GM21367 (cell line): ENCODE measurements at regions not wholly inside any gene's neighbourhood (a gene's known extent, or its start where the extent isn't known, plus 50 kb on each side); places are given as distances from the start of the nearest gene placed in this dataset.
"Not testable (repeated sequence)": the region's sequence is repeated elsewhere in the genome, so short reads cannot be mapped to it uniquely, and the experiment has no call there.

Source experiments
- ATAC-seq: cut with Tn5 transposase; IDR thresholded peaks from one replicate; pipeline ENCODE4 v1.9.1; 2021; ENCODE audit not compliant: unreplicated experiment

DNA sequence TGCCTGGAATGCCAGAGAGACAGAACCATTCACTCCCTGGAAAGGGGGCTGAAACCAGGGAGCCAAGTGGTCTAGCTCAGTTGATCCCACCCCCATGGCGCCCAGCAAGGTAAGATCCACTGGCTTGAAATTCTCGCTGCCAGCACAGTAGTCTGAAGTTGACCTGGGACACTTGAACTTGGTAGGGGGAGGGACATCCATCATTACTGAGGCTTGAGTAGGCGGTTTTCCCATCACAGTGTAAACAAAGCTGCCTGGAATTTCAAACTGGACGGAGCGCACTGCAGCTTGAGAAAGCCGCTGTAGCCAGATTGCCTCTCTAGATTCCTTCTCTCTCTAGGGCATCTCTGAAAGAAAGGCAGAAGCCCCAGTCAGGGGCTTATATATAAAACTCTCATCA, 310.7 kb upstream of the DPPA4 start:
- ATAC-seq, result no peak

DNA sequence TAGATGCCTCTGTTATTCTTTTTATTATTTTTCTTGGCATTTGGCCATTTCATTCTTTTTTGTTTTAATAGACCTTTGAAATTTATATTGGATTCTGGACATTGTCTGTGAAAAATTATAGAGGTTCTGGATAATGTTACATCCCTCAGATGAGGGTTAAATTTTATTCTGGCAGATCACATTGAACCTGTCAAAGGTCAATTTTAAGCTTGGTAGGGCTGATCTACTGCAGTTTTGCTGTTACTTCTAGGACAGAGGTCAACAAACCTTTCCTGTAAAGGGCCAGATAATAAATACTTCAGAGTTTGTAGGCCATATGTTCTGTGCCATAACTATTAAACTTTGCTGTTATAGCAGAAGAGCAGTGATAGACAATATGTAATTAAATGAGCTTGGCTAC, 318.9 kb upstream of the DPPA4 start:
- no peak for ATAC-seq

DNA sequence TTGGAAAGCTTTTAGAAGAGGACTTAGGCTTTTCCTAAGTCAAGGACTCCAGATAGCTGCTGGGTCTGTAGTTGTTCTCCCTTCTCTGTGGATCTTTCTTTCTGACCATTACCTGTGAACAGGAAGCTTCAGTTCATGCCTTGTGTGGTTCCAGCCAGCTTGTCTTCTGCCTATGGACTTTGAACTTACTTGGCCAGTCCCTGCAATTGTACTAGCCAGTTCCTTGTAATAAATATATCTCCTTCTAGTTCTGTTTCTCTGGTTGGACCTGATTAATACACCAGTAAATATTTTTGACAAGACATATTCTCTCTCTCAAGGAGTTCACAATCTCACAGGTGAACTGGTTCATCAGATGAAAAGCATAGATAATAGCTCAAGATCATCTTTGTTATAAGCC, 341.3 kb upstream of the DPPA4 start:
- no peak for ATAC-seq

DNA sequence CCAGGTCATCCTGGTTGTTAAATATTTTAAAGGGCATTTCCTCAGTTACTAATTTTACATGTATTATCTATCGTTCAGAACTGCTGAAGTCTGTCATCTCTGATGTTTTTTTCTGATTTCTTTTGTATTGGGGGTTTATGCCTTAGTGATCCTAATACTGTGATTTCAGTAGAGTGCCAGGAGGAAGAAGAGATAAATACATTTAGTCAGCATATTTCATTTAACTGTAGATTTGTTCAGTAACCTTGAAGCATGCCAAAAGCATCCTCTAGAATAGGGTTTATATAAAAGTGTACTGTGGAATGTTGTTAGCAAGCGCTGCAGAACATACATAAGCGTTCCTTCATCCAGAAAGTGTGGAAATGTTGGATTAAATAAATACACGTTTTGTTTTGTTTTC, 342.3 kb upstream of the DPPA4 start:
- ATAC-seq, result no peak

DNA sequence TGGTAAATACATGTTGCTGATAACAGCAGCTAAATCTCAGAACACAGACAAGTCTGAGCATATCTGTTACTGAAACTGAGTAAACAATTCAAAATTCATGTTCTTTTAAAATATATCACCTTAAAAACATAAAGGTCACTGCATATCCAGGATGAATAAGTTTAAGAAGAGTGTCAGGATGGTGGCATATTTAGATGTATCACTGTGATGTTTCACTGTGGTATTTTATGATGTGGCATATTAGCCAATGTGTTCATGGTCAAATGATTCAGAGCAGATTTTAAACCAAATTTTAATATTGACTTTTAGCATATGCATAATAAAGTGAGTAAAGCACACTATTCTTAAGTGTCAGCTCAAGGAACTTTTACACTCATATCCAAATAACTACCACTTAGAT, 346.4 kb upstream of the DPPA4 start:
- no peak for ATAC-seq

DNA sequence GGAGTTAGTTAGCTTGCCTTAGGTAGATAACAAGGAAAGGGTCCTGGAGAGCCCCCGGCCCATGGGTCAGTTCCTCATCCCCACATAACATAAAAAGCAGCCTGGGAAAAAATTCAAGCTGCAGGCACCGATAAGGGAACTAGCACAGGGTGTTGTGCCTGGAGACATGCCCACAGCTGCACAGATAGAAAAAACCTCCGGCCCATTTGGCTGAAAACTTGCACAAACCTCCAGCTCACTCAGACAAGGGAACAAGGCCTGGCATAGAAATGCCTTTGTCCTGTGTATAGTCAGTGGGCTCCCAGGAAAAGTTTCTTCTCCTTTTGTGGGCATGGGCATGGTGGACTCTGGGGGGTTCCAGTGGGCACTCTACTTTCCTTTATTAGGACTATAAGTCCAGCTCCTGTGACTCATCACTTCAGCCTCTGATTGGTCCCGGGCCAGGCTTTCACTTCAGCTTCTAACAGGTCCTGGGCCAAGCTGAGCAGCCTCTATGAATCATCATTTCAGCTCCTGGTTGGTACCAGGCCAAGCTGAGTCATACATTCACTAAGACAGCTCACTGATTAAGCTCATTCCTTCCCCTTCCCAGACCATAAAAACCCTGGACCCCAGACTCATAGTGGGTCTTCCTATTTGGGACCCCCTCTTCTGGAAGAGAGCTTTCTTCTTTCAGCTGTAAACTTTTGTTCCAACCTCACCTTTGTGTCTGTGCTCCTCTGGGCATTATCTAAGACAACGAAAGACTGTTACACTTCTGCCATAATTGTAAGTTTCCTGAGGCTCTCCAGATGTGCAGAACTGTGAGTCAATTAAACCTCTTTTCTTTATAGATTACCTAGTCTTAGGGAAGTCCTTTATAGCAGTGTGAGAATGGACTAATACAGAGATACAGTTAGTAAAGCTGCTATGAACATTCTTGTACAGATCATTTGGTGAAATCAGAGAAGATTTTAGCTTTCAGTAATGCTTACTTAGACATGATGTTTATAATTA, 348.0 kb upstream of the DPPA4 start:
- ATAC-seq, result no peak

DNA sequence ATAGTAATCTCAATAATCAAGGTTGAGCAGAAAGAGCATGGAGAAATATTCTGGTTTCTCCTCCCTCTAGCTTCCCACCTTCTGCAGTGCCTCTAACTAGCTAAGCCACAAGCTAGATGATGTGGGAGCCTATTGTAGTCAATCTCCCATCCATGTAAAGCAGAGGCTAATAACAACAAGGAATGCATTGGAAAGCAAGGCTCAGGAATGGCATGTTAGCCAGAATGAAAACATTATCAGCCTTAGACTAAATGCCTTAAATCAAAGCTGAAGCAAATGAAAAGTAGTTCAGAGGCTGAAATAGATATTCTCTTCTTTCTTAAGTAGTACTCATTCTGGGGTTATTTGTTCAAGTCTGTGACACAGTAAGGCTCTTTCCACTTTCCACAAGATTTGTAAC, 350.3 kb upstream of the DPPA4 start:
- no peak for ATAC-seq

DNA sequence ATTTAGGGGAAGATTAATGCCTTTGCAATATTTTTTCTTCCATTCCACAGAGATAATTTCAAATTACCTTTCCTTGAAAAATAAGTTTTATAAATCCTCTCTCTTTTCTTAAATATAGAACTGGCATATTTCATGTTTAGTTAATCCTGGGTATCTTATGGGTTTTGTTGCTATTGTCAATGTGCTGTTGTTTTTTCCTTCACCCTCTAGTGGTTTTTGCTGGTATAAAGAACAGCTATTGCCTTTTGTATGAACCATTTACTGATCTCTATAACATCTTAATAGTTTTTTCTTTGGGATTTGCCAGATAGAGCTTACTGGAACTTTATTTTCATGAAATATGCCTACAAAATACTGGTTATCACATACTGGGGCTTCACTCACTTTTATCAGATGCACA, 359.6 kb upstream of the DPPA4 start:
- ATAC-seq, result no peak

DNA sequence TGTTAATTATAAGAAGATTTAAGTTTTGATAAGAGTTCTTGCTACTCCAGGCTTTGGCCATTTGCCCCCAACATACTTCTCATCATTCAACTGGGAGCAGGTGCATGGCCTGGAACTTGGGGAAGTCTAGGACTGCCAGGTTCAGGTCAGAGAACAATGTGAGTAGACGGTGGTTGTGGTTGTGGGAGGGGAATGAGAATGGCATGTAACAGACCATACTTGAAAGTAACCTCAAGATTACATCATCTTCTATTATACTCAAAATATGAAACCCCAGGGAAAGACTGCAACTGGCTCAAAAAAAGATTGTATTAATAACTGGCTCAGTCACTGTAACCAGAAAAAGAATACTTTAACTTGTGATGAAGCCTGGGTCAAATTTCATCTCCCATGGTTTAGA, 364.9 kb upstream of the DPPA4 start:
- no peak for ATAC-seq

DNA sequence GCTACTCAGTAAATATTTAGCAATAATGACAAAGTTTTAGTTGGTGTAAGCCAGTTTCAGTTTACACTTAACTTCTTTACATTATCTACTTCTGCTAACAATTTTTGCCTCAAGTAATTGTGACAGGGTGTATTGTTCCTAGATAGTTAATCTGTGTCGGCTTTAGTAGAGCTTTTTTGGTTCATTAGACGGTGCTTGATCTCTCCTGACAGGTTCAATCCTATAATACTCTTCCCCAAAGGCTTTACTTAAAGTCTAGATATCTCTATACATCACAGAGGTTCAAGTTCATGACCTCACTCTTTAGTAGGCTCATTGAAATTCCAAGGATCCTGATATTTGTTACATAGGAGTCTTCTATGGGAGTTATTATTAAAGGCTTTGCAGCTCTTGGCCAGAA, 365.6 kb upstream of the DPPA4 start:
- no peak for ATAC-seq

DNA sequence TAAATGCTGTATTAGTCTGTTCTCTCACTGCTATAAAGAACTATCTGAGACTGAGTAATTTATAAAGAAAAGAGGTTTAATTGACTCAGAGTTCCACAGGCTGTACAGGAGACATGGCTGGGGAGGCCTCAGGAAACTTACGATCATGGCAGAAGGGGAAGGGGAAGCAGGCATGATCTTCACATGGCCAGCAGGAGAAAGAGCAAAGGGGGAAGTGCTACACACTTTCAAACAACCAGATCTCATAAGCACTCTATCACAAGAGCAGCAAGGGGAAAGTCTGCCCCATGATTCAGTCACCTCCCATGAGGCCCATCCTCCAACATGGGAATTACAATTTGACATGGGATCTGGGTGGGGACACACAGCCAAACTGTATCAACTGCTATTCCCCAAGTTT, 367.8 kb upstream of the DPPA4 start:
- not testable (repeated sequence) for ATAC-seq

DNA sequence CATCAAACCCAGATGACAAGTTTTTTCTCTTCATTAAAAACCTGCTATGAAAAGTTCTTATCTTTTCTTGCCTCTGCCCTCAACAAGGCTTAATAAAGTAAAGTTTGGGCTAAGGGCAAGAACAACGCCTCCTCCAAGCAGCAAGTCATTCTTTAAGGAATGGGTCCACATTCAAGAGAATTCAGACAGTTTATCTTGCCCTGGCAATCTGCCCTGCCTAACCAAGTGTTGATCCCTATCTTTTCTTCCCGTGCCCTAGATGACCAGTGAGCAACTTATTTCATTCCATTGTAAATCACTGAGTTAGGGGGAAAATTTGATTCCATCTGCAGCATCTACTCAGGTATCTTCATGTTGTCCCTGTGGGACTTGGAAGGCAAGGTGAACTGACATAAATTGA, 370.3 kb upstream of the DPPA4 start:
- no peak for ATAC-seq

DNA sequence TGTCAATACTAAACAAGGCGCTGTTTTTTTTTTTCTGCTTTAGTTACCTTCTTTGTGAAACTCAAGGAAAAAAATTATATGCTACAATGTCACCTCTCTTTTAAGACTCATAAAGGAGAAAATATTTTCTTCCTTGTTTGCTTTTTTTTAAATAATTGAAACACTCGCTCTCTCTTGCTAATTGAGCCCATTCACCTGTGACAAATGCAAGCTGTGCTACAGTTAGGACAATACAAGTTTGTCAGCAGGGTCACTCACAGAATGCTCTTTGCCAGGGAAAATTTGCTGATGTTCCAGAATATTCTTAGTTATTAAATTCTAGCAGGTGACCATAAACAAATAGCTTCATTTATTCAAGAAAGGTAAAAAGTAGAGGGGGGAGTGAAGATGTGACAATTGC, 375.9 kb upstream of the DPPA4 start:
- no peak for ATAC-seq

DNA sequence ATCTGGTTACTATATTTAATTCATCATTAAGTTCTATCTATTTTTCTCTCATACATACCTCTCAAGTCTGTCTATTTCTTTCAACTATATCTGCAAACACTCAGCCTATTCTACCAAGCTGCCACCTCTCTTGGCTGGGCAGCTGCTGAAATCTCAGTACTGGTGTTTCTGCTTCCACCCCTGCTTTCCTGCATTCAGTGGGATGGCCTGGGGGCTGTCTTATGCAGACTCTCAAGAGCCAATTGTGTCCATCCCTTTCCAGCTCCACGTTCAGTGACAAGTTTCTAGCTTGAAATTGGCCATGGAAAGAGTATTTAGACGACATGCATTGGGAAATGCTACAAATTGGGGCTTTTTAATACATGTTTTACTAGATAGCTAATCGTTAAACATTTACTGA, 378.4 kb upstream of the DPPA4 start:
- ATAC-seq, result no peak

DNA sequence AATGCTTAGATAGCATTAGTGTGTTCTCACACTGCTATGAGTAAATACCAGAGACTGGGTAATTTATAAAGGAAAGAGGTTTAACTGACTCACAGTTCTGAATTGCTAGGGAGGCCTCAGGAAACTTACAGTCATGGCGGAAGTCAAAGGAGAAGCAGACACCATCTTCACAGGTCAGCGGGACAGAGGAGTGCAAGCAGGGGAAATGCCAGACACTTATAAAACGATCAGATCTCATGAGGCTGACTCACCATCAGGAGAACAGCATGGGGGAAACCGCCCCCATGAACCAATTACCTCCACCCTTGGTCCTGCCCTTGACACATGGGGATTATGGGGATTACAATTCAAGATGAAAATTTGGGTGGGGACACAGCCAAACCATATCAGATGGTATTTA, 381.5 kb upstream of the DPPA4 start:
- no peak for ATAC-seq

DNA sequence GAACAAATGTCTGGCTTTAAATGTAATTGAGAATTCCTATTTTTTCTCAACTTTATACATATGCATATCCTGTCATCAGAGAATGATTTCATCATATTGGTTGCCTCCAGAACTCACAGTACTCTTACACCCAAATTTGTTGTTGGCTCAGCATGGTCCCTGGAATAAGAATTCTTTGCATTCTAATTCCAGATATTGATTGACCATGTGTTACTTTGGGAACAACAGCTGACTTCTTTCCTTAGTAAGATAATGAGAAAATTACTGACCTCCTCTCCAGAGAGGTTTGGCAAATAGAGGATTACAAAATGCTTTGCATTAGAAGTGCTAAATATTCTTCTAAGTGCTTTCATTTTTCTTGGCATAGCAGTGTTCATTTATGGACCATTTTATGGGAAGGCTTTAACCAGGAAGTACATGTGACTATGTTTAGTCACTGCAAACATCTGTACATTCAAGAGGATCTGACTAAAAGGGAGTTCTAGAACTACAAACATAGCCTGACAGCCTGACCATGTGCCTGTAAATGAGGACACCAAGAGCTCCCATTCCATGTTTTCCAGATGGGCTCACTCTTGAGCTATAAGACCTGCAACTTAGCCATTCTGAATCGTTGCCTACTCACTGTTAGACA, 391.6 kb upstream of the DPPA4 start:
- ATAC-seq, result no peak

DNA sequence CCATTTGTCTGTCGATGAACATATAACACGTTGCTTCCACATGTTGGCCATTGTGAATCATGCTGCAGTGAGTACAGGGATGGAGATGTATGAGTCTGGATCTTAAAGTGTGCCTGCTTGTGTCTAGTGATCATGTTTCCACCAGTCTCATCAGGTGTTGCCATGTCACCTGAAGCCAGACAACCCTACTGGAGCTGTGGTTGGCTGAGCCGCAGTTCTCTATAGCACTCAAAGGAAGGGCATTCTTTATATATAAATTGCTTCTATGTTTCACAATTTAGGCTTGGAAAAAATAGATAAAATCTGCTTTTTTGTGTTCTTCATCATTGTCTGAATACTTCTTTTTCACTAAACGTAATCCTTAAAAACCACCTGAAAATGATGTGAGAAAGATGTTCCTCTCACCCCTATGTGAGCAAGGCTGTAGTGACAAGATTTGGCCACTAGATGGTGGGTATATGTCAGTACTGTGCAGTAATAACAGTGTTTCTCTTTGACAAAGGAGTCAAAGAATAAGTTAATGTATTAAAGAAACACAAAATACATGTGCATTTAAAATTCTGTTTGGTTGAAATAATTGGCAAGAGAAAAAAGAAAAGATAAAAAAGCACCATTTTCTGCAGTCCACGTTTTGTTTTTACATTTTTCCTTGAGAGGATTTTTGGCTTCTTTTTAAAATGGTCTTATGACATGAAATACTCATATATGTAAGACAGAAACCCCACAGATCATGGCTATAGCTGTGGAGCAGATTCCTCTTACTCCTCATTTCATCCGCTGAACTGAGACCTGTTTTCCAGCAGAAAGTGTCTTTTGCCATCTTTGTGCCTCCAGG, 394.5 kb upstream of the DPPA4 start:
- peak; percentile 77 for ATAC-seq

DNA sequence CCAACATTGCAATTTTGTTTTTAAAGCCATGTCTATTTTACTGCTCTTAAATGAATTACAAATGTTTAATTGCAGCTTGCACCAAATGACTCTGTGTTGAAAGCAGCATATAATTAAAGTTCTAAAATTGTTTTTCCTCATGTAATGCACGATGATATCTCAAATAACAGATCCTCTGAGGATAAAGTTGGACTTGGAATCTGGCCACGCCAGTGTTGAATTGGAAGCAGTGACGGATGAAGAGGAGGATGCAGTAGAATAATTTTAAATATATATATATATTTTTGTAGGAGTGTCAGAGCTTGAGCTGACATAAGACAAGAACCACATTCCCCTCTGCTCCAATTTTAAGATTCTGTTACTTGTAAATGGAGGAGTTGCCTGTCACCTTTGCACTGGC, 406.6 kb upstream of the DPPA4 start:
- ATAC-seq, result no peak

DNA sequence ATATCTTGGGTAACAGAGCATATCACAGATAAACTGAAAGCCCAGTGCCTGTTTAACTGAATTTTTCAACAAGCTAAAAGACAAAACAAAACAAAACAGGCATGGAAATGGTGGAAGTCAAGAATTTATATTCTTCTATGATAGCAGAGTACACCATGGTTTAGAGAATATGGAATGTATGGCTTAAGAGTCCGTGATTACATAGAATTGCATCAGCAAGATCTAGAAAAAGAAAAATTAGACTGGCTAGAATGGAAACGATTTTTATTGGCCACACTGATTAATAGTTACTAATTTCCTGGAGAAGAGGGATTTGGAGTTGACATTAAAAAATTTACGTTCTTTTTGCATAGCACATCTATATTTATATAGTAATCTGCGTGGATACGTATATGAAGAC, 435.2 kb upstream of the DPPA4 start:
- no peak for ATAC-seq

DNA sequence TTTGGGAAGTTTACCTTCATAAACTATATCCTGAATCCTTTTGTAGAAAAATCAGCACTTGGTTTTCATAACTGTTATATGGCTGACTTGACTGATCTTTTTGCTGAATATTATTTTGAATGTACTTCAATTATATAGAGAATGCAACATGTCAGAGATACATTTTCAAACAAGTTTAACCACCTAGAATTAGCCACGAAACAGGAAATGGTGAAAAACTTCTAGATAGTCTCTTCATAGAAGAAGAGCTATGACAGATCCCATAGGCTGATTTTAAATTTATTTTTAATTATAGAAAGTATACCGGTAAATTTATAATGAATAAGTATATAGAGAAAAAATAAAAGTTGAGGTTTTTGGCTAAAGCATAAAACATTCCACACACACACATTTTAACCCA, 436.8 kb upstream of the DPPA4 start:
- no peak for ATAC-seq

DNA sequence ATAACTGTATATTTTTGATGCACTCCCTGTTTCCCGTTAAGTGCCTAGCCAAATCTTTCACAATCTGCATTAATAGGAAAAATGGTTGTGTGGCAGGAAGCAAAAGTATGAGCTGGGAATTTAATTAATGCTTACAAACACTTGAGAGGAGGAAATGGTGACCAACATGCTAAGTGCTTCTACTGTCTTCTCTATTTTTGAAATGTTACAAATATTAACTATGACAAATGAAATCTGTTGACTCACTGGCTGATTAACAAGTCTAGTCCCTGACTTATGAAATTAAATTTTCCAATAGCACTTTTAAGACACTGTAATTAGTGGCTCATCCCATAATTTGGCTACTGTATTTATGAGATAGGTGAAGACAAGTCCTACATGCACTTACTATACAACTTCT, 446.9 kb upstream of the DPPA4 start:
- no peak for ATAC-seq
